WERI-Rb-1 (cell line): ENCODE measurements at regions not wholly inside any gene's neighbourhood (a gene's known extent, or its start where the extent isn't known, plus 50 kb on each side); places are given as distances from the start of the nearest gene placed in this dataset.
"Not testable (repeated sequence)": the region's sequence is repeated elsewhere in the genome, so short reads cannot be mapped to it uniquely, and the experiment has no call there.

ENCODE experiments used
- DNase-seq: peaks from one replicate; pipeline ENCODE4 v3.0.0-alpha.2; 2020
- H3K27ac ChIP-seq: fragments of 250-450 bp; sonication (Bioruptor Pico); 2 replicates; pipeline ENCODE4 v1.5.1; 2020; ENCODE audit warnings: mild to moderate bottlenecking, moderate library complexity
- H3K27me3 ChIP-seq: fragments of 250-450 bp; sonication (Bioruptor Pico); 2 replicates; pipeline ENCODE4 v1.5.1; 2021; ENCODE audit warnings: mild to moderate bottlenecking, low read depth, moderate library complexity; ENCODE audit not compliant: insufficient read depth, severe bottlenecking
- H3K36me3 ChIP-seq: fragments of 250-450 bp; sonication (Bioruptor Pico); 2 replicates; pipeline ENCODE4 v1.5.1; 2020; ENCODE audit warnings: mild to moderate bottlenecking, moderate library complexity
- H3K4me3 ChIP-seq: 2 replicates; pipeline ENCODE4 v1.5.1; 2011; ENCODE audit warnings: low read depth, mild to moderate bottlenecking, control low read depth, low read length
- H3K9me3 ChIP-seq: fragments of 250-450 bp; sonication (Bioruptor Pico); 2 replicates; pipeline ENCODE4 v1.5.1; 2021; ENCODE audit warnings: mild to moderate bottlenecking, moderate library complexity; ENCODE audit not compliant: severe bottlenecking
- CTCF ChIP-seq: IDR thresholded peaks from 2 replicates; pipeline ENCODE4 v1.5.1; 2011; ENCODE audit warnings: low read depth, mild to moderate bottlenecking, control low read depth, inconsistent platforms, low read length

GRCh38 chr3:153927107-153927506 is 194.1 kb upstream of the ARHGEF26 start:
- H3K27me3 ChIP-seq = no peaks in the 10 kb centered on the region
- 0 out of 2 replicates have a peak, but pooled peaks have one; percentile 6 for TF ChIP-seq CTCF
- no peak for DNase-seq
- H3K9me3 ChIP-seq = no peaks in the 10 kb centered on the region
- H3K4me3 ChIP-seq = no peak overlapping the region
- H3K27ac ChIP-seq = no peak overlapping the region
- no peaks in the 10 kb centered on the region for H3K36me3 ChIP-seq

GRCh38 chr3:153928851-153929250 is 192.3 kb upstream of the ARHGEF26 start:
- Histone ChIP-seq H3K27me3 (no peaks in the 10 kb centered on the region), H3K27ac (no peak overlapping the region), H3K4me3 (no peak overlapping the region), H3K36me3 (no peaks in the 10 kb centered on the region), H3K9me3 (no peaks in the 10 kb centered on the region)
- no peak for DNase-seq
- no peak for TF ChIP-seq CTCF

GRCh38 chr3:153933481-153933880 is 187.7 kb upstream of the ARHGEF26 start:
- not testable (repeated sequence) for H3K27ac ChIP-seq, H3K27me3 ChIP-seq, DNase-seq, H3K9me3 ChIP-seq, H3K36me3 ChIP-seq, H3K4me3 ChIP-seq

- H3K36me3 ChIP-seq = no peaks in the 10 kb centered on the region
- no peak for TF ChIP-seq CTCF
- no peak for DNase-seq
- no peak overlapping the region for H3K4me3 ChIP-seq
- H3K9me3 ChIP-seq = no peaks in the 10 kb centered on the region
- H3K27ac ChIP-seq = no peak overlapping the region
- H3K27me3 ChIP-seq = no peaks in the 10 kb centered on the region
These were observed 177.1 kb upstream of the ARHGEF26 start for GRCh38 chr3:153944084-153944483.

GRCh38 chr3:153951276-153951675 is 169.9 kb upstream of the ARHGEF26 start:
- H3K27me3 ChIP-seq = no peaks in the 10 kb centered on the region
- DNase-seq = no peak
- no peaks in the 10 kb centered on the region for H3K36me3 ChIP-seq
- no peaks in the 10 kb centered on the region for H3K9me3 ChIP-seq
- H3K27ac ChIP-seq = no peak overlapping the region
- no peak overlapping the region for H3K4me3 ChIP-seq
- no peak for TF ChIP-seq CTCF

GRCh38 chr3:153952091-153952490 is 169.1 kb upstream of the ARHGEF26 start:
- TF ChIP-seq CTCF = no peak
- Histone ChIP-seq H3K27me3 (no peaks in the 10 kb centered on the region), H3K9me3 (no peaks in the 10 kb centered on the region), H3K27ac (no peak overlapping the region), H3K4me3 (no peak overlapping the region), H3K36me3 (no peaks in the 10 kb centered on the region)
- DNase-seq = no peak
